Activated naive CD4-positive, alpha-beta T cell treated with Interleukin-2 at 50 U/mL for 16 hours (primary cell): ENCODE measurements at regions not wholly inside any gene's neighbourhood (a gene's known extent, or its start where the extent isn't known, plus 50 kb on each side); places are given as distances from the start of the nearest gene placed in this dataset.
"Not testable (repeated sequence)": the region's sequence is repeated elsewhere in the genome, so short reads cannot be mapped to it uniquely, and the experiment has no call there.

Source experiments
- DNase-seq: peaks from one replicate; pipeline ENCODE4 v3.0.0-alpha.2; 2020

DNA sequence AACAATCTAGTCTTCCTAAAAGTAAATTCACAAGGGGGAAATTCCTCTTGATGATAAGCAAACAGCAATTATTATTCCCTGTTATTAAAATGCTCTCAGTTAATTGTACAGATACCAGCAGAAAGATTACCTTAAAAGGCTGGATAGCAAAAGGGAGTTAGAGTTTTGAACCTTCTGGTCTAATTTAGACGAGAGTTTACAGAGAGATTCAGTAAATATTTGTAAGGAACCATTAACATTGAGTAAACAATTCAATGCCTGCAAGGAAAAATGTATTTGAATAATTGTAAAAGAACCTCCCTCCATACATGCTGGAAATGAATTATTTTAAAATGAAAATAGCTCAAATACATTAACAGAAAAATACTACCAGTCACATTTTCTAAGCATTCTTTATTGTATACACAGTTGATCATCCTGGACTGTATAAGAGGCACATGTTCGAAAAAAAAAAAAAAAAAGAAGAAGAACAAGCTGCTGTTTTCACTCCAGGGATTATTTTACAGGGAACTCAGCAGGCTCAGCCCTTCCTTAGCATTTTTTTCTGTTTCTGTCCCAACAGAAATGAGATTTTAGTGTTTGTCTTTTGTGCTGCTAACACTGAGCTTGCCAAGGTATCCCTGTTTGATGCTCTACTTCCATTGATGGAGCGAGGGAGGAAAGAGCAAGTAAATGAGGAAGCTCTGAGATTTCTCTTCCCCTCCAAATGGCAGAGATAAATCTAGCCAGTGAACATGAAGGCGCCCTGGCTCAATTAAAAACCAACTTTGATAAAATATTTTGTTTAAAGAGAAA is 141.1 kb downstream of the ENC1 start:
- DNase-seq, result no peak

DNA sequence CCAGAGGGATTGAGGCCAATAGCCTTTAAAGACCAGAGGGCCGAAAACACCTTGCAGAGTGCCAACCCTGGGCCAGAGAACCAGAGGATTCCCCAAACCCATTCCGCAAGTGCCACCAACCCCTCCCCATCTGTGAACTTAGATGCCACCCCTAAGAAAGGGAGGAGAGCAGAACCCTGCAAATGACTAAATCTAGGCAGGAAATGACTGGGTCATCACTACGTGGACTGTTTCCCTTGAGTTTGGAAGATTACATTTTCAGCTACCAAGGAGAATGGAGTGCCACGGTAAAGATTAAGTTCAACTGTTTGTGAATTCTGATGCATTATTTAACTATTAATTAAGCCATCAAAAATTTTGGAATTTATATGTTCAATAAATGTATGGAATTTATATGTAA is 142.8 kb downstream of the ENC1 start:
- no peak for DNase-seq

DNA sequence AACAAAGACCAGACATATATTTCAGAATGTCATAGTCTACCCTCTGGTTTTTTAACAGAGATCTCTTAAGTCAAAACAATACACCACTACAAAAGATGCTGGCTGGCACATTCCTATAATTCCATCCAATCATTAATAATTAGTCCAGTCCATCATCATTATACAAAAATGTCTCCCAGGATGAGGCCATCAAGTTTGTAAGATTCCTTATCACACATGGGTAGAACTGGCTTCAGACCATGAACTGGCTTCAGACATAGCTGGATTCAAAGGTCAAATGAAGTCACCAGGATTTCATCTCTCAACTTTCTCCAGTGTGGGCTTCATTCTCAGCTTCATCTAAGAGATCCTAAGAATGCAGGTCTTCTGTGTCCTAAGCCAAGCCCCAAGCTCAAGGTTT is 147.1 kb downstream of the ENC1 start:
- DNase-seq, result no peak

DNA sequence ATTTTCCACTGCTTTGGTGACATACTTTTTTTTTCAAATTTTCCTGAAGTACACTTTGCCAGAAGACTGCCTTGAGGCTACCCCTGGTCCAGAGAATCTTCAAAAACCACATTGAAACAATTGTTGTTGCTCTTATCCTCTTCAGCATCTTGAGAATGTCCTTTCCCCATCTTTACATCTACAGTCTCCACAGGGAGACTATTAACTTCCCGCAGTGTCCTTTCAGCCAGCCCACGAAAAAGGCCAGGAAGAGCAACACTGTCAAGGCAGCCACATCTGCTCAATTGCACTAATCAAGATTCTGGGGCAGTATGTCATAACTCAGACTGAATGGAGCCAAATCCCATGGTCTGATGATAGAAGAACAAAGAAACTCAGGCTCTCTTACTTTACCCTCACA is 148.3 kb downstream of the ENC1 start:
- no peak for DNase-seq

DNA sequence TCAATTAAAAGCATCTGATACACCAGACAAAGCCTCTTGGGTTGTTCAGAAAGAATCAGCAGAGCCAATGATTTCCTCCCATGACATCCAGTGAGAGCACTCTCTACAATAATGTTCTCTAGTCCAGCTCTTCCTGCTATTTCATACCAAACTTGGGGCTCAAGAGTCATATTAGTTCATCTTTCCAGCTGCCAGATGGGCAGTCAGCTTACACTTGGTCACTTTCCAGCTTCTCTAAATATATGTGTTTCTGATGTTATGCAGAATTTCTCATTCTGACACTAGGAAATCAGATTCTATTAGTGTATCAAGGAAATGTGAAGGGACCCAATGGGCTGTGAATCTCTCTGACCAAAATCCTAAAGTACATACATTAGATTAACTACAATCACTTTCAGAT is 148.9 kb downstream of the ENC1 start:
- DNase-seq, result no peak

DNA sequence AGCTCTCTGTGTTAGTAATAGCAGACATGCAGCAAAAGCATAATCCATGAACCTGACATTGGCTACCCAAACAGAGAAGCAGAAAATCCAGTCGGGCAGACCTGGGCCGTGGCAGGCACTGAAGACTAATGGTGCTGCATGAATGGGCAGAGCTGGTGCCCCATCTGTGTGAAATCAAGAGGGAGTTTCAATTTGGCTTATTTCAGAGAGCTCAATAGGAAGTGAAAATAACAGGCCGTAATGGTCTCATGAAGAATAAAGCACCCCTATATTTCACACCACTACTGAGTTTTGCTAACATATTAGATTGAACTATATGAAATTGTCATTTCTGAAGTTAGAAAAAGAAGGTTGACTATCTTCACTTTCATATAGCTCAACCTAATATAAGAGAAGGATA is 149.7 kb downstream of the ENC1 start:
- DNase-seq, result no peak

DNA sequence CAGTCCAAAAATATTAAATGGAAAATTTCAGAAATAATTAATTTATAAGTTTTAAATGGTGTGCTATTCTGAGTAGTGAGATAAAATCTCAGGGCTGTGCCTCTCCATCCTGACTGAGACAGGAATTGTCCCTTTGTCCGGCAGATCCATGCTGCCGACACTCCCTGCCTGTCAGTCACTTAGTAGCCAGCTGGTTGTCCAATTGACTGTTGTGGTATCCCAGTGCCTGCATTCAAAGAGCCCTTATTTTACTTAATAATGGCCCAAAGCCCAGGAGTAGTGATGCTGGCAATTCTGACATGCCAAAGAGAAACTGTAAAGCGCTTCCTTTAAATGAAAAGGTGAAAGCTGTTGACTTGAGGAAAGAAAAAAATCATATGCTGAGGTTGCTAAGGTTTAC is 157.5 kb downstream of the ENC1 start:
- DNase-seq, result no peak

DNA sequence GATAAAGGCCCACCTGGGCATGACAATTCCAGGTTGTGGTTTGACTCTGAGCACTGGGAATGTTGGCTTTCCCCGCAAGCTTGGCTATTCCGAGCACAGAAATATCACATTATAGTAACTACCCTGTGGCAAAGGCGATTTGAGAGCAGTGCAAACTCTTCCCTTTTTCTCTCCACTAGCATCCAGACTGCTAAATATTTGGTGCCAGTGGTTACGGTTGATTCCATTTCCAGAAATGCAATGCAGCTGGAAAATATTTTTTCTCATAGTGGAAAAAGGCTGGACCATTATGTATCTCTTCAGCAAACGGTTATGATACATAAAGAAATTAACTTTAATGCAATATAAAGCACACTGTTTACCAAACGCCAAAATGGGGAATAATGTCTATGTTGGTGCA is 158.0 kb downstream of the ENC1 start:
- DNase-seq, result no peak

DNA sequence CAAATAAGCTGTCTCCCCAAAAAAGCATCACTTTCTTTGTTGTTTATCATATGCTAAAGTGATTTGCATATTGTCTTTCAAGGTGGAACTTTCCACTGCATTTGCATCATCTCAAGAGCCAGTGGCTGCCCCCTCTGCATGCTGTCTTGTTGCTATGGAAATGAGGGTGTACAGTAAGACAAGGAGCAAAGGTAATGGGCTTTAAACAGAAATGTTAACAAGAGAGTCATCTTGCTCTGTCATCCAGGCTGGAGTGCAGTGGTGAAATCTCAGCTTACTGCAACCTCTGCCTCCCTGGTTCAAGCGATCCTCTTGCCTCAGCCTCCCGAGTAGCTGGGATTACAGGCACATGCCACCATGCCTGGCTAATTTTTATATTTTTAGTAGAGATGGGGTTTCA is 159.2 kb downstream of the ENC1 start:
- not testable (repeated sequence) for DNase-seq

DNA sequence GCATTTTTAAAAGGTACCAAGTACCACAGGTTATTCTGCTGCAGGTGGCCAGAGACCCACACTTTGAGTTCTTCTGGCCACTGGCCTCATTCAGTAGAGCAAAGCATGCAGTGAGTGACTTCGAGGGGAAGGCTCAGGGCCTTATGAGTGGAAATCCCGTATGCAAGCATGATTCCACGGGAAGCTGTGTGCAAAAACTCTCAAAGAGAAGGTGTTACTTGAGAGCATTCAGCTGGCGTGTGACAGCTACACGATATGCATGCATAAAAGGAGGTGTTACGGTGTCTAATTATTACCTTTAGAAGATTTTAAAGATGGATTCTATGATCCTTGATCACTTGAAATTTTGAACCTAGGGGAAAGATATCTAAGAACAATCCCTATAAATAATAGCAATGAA is 160.3 kb downstream of the ENC1 start:
- no peak for DNase-seq

DNA sequence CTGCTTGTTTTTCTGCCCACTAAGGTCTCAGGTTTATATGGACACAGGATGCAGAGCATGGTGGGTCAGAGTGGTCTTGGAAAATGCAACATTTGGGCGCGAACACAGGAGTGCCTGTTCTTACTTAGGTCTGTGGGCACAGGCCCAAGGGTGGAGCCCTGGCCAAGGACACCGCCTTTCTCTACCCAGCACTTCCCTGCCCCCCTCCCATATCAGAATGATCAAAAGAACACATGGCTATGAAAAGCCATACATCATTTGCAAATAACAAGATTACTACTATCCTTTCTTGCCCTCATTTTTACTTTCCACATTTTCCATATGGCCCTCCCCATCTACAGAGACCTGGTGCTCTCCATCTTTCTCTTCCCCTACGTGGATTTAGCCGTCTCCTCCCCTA is 162.2 kb downstream of the ENC1 start:
- no peak for DNase-seq

DNA sequence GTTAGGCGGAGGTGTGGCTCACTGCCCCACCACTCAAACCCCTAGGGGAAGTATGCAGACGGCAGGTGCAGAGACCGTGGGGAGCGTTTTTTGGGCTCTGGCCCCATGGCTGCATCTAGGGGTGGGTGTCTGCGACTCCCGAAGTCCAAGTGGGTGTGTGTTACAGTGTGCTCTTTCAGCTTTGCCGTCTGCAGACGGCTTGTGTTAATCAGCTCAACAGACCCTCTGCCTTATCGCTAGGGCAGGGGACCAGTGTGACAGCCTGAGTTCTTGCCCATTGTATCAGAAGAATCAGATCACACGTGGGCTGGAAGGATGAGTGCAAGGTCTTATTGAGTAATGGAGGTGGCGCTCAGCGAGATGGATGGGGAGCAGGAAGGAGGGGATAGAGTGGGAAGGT is 162.8 kb downstream of the ENC1 start:
- DNase-seq, result no peak

DNA sequence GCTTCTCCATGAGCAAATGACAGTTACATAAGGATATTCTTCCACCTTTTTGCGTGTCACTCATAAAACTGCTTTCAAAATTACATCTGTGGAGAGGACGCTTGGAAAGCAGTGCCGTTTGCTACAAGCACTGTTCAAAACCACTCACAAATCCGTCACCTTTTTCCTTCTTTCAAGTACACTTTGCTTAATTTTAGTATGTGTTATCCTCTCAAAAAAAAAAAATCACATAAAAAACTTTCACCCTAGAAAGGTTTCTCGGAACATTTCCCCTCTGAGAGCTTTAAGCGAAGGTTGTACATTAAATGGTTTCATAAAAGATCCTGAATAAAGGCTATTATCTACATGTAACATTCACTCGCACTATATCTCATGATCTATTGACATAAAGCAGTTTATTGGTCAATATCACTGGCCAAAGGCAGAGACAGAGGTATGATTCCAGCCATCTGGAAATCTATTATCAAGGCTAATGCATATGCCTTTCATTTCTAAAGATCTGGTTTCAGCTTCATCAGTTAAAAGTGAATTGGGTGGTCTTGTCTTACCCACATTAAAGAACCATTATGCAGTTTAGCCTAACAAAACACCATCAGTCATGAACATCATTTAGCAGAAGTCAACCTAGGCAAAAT is 163.6 kb downstream of the ENC1 start:
- DNase-seq, result no peak

DNA sequence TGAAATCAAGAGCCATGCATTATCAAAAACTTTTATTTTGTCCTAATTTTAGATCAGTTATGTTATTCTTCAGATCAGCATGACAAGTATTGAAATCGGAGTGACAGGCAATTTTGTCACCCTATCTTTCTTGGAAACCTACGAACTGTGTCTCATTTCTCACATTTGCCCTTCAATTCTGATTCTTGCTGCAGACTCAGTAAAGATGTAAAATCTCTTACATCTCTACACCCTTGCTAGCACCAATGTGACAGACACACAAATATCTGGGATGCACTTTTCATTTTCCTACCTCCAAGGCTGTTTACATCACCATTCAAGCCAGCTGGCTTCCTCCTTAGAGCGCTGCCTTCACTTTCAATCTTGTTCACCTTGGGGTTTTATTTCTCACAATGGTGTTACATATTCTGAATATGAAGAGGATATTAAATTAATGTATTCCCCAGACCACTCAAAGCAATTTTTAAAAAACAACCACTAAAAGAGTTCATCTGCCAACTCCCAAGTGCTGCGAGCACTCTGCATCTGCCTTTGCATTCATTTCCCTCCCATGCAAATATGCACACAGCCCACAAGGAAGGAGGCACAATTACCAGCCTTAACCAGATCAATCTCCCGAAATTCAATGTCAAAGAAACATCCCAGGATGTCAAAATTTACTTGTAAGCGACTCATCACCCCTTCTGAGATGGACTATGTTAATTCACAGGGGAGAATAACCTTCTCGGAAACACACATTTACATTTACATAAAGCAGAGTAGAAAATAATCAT is 164.3 kb downstream of the ENC1 start:
- no peak for DNase-seq

DNA sequence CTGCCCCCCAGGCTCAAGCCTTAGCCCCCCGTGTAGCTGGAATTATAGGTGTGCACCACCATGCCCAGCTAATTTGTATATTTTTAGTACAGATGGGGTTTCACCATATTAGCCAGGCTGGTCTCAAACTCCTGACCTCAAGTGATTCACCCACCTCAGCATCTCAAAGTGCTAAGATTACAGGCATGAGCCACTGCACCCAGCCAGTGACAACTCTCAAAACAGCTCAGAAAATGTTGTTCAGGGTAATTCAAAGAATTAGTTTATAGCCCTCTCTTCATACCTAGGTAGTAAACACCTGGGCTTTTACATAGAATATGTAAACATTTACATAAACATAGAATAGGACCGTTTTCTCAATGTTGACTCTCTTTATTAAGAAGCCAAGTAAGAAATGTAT is 168.7 kb downstream of the ENC1 start:
- DNase-seq, result no peak

DNA sequence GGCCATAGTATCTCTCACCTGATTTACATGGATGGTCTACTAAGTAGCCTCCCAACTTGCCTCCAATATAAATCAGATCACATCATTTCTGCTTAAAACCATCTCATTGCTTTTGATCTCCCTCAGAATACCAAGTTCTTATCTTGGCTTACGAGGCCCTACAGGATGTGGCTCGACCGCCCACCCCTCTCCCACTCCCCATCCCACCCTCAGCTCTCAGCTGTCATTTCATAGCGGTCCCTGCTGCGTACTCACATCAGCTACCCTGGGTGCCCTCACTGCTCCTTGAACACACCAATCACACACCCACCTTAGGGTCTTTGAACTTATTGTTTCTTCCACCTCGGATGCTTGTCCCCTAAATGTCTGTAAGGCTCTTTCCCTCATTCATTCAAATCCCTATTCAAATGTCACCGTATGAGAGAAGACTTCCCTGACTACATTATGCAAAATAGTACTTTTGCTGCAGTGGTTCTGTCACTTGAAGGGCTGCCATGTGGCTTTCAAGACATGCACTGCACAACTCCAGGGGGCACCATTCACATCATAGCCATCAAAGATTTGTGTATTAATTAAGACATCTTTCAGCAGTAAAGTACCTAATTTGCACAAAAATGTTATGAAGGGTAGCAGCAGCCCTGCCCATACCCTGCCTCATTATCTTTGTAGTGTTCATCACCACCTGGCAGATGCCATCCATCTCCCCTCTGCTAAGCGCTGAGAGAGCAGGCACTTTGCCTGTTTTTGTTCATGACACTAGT is 171.1 kb downstream of the ENC1 start:
- DNase-seq, result no peak

DNA sequence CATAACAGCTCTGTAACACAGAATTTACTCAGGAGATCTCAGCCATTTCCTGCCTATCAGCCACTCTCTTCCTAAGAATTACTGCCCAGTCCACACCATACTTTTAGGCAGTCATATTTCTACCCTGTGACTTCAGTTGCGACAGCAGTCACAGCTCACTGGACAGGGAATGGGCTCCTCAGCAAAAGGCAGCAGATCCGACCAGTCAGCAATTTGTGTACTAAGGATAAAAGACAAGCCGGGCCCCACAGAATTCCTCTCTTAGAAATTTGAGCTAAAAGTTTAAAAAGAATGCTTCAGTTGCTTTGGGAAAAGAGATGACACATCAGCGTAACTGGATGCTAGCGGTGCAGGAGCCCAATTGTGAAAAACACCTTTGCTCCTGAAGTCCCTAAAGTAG is 172.1 kb downstream of the ENC1 start:
- no peak for DNase-seq

DNA sequence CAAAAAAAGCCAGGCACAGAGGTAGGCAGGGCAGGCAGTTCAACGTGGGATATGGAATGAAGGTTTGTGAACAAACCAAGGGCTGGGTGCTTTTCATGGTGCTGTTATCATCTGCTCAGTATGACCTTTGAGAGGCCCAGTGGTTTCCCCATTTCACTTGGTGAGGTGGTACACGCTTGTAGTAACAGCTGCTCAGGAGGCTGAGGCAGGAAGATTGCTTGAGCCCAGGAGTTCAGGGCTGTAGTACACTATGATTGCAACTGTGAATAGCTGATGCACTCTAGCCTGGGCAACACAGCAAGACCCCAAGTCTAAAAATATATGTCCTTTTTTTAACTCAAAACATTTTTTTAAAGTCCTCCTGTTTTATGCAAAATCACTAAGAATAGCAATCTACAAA is 174.8 kb downstream of the ENC1 start:
- DNase-seq, result no peak

DNA sequence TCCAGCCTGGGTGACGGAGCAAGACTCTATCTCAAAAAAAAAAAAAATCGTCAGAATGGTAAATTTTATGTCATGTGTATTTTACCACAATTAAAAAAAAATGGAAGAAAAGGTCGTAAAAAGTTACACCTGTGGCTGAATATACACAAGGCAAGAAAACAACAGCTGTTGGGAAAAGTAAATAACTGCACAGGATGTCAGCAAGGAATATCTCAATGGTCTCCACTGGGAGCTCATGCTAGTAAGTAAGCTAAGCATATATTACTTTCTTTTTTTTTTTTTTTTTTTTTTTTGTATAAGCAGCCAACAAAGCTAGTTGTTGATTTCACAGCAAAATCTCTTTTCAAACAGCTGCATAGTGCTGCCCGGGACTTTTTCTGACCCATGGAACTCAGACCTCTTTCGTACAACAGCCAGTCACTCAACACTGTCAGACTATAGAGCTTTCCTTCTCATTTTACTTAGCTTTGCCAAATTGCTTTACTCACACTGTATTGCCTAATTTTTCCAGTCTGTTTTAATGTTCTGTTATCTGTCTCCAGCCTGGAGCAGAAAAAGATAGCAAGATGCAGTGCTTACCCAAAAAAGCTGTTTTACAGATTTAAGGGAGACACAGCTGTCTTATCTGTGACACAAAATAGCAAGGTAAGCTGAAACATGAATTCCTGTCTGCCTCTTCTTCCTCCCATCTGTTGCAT is 175.9 kb downstream of the ENC1 start:
- DNase-seq, result no peak

DNA sequence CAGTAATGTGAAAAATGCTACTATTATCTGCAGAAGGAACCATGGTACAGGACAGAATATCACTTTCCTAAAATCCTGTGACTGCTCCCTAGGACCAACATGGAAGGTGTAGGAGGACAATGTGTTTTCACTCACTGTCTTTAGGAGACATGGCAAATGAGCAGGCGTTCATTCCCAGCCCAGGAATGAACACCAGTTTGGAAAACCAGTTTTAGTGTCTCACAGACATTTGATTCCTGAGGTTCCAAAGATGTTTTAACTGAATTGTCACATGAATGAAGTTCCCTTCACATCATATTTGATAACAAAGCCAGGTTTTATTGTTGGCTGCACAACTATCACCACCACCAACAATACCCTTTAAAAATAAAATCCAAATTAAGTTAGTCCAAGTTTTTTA is 178.2 kb downstream of the ENC1 start:
- no peak for DNase-seq

DNA sequence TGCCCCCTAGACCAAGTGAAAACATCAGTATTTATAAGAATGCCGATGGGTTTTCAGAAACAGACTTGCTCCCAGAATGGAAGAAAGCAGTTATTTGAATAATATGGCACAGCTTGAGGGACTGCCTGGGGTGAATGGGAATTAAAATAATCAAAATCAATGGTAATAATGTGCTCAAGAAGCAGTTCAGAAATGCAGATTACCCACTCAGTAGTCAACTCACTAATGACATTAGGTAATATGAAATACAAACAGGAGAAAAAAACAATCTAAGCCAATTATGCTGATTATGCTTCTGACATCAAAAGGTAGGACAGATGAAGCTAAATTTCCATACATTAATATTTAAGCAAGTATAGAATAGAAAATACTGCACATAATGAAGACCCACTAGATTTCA is 179.3 kb downstream of the ENC1 start:
- DNase-seq, result no peak

DNA sequence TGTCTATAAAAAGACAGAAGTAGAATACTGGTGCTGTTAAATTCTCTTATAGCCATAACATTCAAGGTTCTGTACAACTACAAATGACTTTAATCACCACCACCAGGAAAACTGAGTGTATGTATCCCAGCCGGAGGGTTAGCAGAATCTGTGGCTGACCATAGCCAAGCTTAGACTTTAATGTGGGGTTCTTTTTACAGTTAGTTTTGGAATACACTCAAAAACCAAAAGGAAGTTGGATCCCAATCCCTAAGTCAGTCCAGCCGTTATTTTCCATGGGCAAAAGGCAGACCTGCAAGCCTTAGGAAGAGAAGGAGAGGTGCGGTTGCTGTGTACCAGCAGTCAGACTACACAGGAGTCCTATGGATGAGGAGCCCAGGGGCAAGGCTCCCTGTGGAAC is 179.8 kb downstream of the ENC1 start:
- no peak for DNase-seq

DNA sequence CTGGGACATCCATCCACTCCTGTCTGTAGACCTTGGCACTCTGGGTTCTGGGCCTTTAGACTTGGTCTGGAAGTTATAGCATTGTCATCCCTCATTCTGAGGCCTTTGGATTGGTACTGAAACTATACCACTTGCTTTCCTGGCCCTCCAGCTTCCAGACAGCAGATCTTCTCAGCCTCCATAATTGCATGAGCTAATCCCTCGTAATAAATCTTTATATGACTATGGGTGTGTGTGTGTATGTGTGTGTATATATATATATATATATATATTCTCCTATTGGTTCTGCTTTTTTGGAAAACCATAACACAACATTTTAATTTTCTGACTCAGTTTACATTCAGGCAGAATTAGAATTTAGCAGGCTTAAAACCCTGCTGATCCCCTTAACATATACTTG is 180.5 kb downstream of the ENC1 start:
- no peak for DNase-seq
